GM18861 (cell line): ENCODE measurements at regions not wholly inside any gene's neighbourhood (a gene's known extent, or its start where the extent isn't known, plus 50 kb on each side); places are given as distances from the start of the nearest gene placed in this dataset.

Experiments
- ATAC-seq: cut with Tn5 transposase; IDR thresholded peaks from one replicate; pipeline ENCODE4 v1.9.1; 2021; ENCODE audit not compliant: unreplicated experiment

DNA sequence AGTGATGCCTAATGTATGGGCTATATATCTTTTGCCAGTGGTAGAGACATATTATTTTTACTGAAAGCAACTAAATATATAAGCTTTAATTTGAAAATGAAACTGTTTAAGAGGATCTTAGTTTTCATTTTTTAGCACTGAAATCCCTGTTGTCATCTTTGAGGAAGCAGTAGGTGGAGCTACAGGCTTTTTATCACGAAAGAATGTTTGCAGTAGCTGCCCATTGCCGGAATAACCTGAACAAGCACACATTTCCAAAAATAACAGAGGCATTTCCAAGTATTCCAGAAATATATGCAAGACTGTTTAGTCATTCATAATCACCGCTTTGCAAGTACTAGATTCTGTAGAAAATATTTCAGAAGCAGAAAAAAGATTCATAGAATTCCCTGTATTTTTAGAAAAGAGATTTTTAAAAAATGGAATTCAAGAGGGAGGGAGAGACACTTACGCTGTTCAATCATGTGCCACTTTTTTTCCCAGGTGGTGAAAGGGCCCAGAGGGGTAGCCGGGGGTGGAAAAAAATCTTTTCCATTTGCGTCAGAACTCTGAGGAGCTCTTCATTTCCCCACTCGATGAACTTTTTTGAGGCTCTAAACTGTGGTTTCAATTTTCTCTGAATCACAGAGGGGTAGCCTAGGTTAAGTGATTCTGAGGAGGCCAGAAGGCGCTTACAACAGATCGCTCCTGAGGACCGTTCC lies 142.5 kb upstream of the FERMT1 start:
- no peak for ATAC-seq

DNA sequence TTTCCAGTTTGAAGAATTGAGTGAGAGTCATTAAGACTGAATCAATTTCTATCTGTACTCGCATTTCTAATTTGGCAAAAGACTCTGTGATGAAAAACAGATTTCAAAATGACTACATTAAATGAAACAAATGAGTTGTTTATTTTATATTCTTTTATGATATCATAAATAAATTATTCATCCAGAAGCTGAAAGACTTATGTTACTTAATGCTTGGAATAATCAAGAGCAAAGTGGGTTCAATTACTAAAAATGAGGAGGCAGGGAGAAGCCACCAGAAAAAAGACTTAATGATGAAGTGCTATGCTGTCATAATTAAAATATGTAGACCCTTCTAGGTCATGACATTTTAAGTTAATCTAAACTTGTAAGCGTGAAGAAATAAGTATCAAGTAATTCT lies 130.6 kb upstream of the FERMT1 start:
- ATAC-seq, result no peak

DNA sequence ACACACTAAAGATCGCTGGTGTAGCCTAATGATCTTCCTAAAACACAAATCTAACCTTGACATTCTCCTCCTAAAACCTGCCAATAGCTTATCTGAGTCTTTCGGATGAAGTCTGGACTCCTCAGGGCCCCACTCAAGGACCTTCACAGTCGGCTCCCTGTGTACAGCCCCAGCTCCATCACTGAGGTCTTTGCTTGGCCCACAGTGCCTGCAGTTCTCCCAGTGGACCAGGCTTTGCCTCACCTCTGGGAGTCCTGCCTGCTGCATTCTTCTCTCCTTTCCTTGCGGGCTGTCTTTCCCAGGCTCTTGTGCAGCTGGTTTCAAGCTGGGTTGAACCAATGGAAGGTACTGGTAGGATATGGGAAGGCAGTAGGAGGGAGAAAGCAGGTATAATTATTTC lies 122.6 kb upstream of the FERMT1 start:
- no peak for ATAC-seq

DNA sequence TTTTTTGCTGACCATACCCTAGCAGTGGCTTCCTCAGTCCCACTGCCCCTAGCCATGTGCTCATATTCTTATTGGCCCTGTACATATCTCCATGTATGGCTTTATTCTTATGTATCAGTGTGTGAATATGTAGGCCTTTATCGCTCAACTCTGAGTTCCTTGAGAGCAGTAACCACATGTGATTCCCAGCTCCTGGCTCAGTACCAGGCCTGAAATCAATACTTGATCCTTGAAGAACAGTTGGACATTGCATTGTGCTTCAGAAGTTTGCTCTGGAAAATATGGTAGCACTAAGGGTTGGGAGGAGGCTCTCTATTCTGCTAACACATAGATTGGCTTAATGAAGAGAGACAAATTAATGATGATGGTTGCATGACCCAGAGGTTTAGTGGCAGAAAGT lies 118.8 kb upstream of the FERMT1 start:
- no peak for ATAC-seq

DNA sequence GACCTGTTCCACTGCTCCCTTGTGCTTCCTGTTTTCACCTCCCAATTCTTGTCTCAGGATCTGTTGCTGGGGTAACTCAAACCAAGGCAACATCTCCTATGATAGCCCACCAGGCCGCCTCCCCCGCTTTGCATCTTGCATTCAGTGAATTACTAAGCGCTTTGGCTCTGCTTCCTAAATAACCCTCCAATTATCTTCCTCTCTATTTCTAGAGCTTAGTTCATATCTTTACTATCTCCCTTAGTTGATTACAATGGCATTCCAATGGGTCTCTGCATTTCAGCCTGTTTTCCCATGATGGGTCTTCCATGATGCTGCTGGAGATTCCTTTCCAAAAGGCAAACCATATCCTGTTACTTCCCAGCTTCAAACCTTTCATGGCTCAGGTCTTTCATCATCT lies 117.2 kb upstream of the FERMT1 start:
- ATAC-seq, result no peak

DNA sequence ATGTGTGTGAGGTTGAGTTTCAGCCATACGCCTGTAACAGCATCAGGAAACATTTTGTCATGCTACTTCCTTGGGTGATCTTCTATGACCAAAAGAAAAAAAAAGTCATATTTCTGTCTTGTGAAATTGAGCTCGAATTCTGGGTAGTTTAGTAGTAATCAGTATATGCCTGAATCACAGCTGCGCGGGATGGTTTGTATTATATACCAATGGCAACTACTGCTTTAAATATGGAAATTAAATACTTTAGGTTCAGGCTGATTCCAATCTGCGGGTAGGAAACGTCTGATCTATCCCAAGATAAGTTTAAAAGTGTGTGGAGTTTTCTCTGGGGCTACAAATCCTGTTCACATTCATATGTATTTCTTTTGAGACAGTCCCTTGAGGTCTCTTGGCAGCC lies 115.6 kb upstream of the FERMT1 start:
- no peak for ATAC-seq

DNA sequence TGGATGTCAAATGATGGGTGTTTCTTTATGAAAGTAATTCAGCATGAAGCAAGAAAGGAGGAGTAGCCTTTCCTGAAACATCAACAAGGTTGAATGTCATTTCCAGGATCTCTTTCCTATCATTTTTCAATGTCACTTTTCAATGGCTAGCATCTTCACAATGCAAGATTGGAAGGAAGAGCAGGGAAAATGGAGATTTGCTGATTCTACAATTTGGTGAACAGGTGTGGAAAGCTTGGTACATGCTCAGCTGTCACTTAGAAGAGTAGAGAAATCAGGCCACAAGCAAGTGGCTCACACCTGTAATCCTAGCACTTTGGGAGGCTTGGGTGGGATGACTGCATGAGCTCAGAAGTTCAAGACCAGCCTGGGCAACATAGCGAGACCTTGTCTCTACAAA lies 112.7 kb upstream of the FERMT1 start:
- no peak for ATAC-seq

DNA sequence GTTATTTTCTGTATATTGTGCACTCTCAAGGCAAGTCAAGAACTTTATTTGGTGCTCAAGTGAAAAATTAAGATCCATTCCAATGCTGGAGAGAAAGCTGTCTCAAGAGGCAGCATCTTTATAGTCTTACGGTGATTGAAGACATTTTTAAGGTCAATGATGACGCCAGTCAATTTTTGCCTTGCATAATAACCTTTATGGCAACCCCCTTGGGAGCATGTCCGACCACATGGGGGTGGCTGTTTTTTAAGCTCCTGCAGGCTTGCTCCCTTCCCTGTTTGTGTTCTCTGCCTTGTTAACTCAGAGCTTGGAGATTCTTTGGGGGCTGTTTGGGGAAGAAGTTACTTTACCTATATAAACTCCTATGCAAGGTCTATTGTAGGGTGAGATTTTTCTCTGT lies 109.6 kb upstream of the FERMT1 start:
- ATAC-seq, result no peak

DNA sequence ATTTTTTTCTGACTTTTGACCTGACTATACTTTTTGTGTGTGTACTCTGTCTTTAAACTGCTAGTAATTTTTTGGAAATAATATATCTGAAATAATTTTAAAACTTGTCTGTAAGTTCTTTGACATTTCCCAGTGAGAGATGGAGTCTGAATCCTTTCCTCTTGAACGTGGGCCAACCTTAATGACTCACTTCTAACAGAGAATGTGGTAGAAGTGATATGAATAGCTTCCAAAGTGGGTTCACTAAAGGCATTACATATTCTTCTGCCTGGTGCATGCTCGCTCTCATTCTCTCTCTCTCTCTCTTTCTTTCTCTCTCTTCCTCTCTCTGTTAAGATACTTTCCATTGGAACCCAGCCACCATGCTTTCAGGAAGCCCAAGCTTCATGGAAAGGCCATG lies 108.7 kb upstream of the FERMT1 start:
- ATAC-seq, result no peak

DNA sequence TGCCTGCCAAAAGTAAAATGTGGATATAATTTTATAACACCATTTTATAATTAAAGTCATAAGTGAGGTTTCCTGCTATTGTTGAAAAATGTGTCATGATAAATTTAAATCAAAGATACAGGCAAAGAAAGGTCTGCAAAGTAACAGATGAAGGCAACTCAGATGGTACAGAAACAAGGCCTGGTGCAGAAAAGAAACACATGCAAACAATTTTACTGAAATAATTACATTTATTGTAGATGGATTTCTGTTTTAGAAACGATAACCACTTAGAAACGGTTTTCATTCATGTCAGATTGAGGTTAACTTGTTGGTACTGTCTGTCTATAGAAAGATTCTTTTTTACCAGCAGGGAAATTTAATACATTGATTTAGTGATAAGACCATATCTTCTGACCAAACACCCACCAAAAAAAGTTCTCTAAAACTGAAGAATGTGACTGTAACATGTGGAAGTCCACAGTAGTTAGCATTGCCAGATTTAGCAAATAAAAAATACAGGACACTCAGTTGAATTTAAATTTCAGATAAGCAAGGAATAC lies 105.5 kb upstream of the FERMT1 start:
- no peak for ATAC-seq

DNA sequence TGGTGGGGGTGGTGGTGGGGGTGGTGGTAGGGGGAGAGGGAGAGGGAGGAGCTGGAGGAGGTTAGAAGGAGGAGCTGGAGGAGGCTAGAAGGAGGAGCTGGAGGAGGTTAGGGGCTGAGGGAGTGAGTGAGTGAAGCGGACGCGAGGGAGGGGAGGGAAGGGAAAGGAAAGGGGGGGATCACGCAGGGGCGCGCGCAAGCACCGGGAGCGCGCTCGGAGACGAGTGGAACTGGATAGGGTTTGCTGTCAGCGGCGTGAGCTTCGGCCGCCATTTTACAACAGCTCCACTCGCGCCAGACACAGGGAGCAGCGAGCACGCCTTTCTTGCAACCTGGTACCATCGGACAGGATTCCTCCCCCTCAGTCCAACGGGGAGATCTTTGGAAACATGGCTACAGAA lies 90.5 kb upstream of the FERMT1 start:
- ATAC-seq, result no peak

DNA sequence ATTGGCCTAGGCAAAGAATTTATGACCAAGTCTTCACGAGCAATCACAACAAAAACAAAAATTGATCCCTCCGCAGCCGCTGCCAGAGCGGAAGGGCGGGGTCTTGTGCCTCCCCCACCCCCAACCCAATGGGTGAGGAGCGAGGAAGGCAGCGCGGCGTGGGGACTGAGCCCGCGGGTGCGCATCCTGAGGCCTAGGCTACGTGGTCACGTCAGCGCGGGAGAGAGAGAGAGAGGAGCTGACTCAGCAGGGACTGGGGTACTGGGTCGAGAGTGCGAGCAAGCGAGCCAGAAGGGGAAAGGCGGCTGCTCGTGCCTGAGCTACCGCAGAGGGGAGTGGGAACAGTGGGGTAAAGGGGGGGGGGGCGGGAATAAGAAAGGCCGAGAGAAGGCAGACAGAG lies 90.1 kb upstream of the FERMT1 start:
- ATAC-seq, result no peak

DNA sequence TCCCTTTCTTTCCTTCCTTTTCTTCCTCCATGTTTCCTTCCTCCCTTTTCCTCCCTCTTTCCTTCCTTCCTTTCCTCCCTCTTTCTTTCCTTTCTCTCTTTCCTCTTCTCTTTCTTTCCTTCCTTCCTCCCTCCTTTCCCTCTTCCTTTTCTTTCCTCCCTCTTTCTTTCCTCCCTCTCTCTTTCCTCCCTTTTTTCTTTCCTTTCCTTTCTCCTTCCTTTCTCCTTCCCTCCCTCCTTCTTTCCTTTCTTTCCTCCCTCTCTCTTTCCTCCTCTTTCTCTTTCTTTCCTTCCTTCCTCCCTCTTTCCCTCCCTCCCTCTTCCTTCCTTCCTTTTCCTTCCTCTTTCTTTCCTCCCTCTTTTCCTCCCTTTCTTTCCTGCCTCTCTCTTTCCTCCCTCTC lies 86.3 kb upstream of the FERMT1 start:
- ATAC-seq, result no peak

DNA sequence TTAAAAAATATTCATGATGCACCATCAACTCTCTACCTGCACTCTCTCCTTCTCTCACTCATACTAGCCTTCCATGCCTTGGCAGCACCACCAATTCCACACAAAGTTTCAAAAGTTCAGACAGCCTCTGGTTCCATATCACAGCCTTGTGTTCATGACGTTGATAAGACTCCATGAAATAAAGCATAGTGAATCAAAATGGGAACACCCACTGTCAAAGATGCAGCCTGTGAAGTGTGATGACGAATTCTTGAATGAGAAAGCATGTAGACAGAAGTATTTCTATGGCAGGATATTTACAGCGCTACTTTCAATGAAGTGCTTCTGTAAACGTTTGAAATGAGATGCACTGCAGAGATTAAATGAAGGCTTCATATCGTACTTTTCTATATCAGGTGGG lies 77.3 kb upstream of the FERMT1 start:
- no peak for ATAC-seq

DNA sequence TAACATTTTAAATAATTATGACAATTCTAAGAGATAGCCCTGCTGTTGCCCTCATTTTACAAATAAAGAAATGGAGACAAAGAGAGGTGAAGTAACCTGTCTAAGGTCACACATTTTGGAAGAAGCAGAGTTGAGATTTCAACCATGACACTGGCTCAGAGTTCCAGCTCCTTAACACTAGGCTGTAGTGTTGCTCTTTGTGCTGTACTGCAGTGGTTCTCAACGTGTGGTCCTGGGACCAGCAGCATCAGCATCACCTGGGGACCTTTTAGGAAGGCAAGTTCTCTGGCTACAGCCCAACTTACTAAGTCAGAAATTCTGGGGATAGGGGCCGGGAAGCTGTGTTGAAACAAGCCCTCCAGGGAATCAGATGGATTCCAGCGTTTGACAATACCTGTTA lies 62.4 kb upstream of the FERMT1 start:
- ATAC-seq, result no peak

DNA sequence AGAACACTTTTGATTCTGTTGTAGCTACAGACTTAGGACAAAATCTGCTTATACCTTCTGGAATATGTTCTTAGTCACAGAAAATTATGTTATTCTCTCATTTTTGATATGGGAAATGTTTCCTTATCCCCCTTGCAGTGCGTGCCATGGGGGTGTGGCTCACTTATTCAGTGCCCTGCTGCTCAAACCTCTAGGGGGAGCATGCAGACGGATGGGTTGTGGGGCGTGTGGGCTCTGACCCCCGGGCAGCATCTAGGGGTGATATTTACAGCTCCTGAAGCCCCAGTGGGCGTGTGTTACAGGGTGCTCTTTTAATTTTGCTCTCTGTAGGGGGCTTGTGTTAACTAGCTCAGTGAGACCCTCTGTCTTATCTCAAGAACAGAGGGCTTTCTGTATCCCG lies 61.3 kb upstream of the FERMT1 start:
- ATAC-seq, result no peak

DNA sequence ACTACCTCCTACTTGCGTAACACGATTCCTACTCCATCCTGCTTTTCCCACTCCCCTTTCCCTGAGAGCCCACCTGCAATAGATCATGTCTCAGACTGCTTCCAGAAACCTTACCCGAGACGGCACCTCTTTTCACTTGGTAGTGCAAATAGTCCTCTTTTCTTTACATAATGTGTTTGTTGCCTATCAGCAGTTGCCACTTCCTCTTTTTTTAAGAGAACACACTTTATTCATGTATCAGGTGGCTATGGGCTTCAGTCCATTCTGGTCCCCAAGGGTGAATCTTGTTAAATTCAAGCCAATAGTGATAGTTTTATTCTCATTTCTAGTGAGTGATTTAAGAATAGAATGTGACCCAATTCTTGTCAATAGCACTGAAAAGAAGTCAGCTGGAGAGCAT lies 57.7 kb upstream of the FERMT1 start:
- ATAC-seq, result no peak

DNA sequence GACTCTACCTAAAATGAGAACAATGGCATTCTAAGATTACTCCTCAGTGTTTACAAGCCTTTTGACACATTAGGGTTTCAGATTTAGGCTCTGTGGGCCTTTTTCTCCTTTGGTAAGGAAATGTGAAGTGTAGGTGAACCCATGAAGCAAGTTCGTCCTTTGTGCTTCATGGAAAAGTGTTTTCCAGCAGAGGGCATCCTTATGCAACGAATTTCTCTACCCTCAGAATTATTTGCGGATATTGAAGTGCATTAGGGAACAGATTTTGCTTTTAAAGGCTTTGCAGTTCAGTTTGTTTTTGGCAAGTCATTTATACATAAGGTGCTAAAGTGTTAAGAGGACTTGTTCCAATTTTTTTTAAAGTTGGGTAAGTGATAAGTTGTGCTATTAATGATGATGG lies 55.7 kb upstream of the FERMT1 start:
- ATAC-seq, result no peak

DNA sequence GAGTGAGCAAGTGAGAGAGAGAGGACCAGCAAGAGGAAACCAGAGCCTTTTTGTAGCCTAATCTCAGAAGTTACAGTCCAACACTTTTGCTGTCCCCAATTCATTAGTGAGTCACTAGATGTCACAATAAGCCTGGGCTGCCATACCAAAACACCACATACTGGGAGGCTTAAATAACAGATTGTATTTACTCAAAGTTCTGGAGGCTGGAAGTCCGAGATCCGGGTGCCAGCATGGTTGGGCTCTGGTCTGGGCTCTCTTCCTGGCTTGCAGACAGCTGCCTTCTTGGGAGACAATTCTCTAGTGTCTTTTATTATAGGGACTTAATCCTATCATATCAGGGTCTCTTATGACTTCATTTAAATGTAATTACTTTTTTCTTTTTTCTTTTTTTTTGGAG lies 50.7 kb upstream of the FERMT1 start:
- ATAC-seq, result no peak
